A673 (cell line): ENCODE measurements at regions not wholly inside any gene's neighbourhood (a gene's known extent, or its start where the extent isn't known, plus 50 kb on each side); places are given as distances from the start of the nearest gene placed in this dataset.

Experiments
- CTCF ChIP-seq: fragments of 300-800, 200-600 bp; sonication (generic); conservative IDR thresholded peaks from 2 replicates; pipeline ENCODE4 v1.5.1; 2017; ENCODE audit warnings: low read depth, mild to moderate bottlenecking, antibody characterized with exemption, low read length, moderate library complexity, mixed read lengths
- EZH2 ChIP-seq: fragments of 200-600 bp; sonication (generic); IDR thresholded peaks from 2 replicates; pipeline ENCODE4 v1.6.1; 2017; ENCODE audit warnings: borderline replicate concordance, low read depth, mild to moderate bottlenecking, mixed read lengths, antibody characterized with exemption, low read length; ENCODE audit not compliant: poor library complexity, severe bottlenecking

GRCh38 chr2:149877074-149877473, 289.5 kb upstream of the MMADHC start:
- no peak for TF ChIP-seq CTCF
- no peak for TF ChIP-seq EZH2
